Panc1 (cell line): ENCODE measurements at regions not wholly inside any gene's neighbourhood (a gene's known extent, or its start where the extent isn't known, plus 50 kb on each side); places are given as distances from the start of the nearest gene placed in this dataset.

Source experiments
- ATAC-seq: fragments of 200-7000 bp; cut with Tn5 transposase; 2 replicates; pipeline ENCODE4 v1.9.1; 2020; ENCODE audit warnings: mild to moderate bottlenecking, moderate library complexity
- BruUV-seq: library from RNA; stranded (reverse); fragments of 400-500 nt; replicated peaks from 2 replicates; lab custom pipeline; 2021; lab: Mats Ljungman, UMichigan
- CTCF ChIA-PET: fragments of 300-600 bp; sonication (Branson Sonifier 250); formaldehyde crosslinking; loops from one replicate; lab custom pipeline; 2022; ENCODE audit warnings: antibody characterized with exemption; lab: Charles Lee
- POLR2A ChIA-PET: fragments of 300-600 bp; sonication (Branson Sonifier 250); formaldehyde crosslinking; loops from one replicate; lab custom pipeline; 2022; ENCODE audit warnings: antibody characterized with exemption; lab: Charles Lee
- DNase-seq: peaks from one replicate; pipeline ENCODE4 v3.0.0-alpha.2; 2010; ENCODE audit warnings: low read depth, low spot score
- H3K27ac ChIP-seq: 2 replicates; pipeline ENCODE4 v1.5.1; 2011; ENCODE audit warnings: mild to moderate bottlenecking, low read length, inconsistent platforms
- H3K27me3 ChIP-seq: fragments of 200-500 bp; sonication (Bioruptor generic); 2 replicates; pipeline ENCODE4 v1.6.0; 2014; ENCODE audit warnings: low read length, inconsistent platforms; ENCODE audit not compliant: control insufficient read depth, insufficient read depth
- H3K36me3 ChIP-seq: fragments of 200-500 bp; sonication (Bioruptor generic); 2 replicates; pipeline ENCODE4 v1.5.1; 2014; ENCODE audit warnings: inconsistent platforms, mild to moderate bottlenecking, low read length, moderate library complexity; ENCODE audit not compliant: control insufficient read depth, insufficient read depth
- H3K4me1 ChIP-seq: 2 replicates; pipeline ENCODE4 v1.5.1; 2011; ENCODE audit warnings: inconsistent platforms, mild to moderate bottlenecking, low read length, moderate library complexity; ENCODE audit not compliant: control insufficient read depth, insufficient read depth
- H3K4me3 ChIP-seq, 2 experiments: 2 replicates each; pipeline ENCODE4 v1.5.1; 2011 to 2012; ENCODE audit warnings: low read depth in 2 of 2, low read length in 2 of 2, mild to moderate bottlenecking in 2 of 2, inconsistent platforms in 1 of 2, moderate library complexity in 1 of 2
- H3K9me3 ChIP-seq: fragments of 200-500 bp; sonication (Bioruptor generic); 2 replicates; pipeline ENCODE4 v1.5.1; 2014; ENCODE audit warnings: low read depth, mild to moderate bottlenecking, inconsistent platforms, low read length, moderate library complexity; ENCODE audit not compliant: control insufficient read depth, insufficient read depth
- CTCF ChIP-seq: fragments of 450-650 bp; IDR thresholded peaks from 2 replicates; pipeline ENCODE4 v1.5.1; 2017; ENCODE audit warnings: mild to moderate bottlenecking
- POLR2AphosphoS5 ChIP-seq: IDR thresholded peaks from 2 replicates; pipeline ENCODE4 v1.6.1; 2012; ENCODE audit warnings: mild to moderate bottlenecking, low read depth, low read length, moderate library complexity
- REST ChIP-seq, 2 experiments: IDR thresholded peaks; 2 replicates each; pipeline ENCODE4 v1.6.1; 2011 to 2012; ENCODE audit warnings: low read depth in 2 of 2, control low read depth in 1 of 2, low read length in 1 of 2, mild to moderate bottlenecking in 1 of 2, moderate library complexity in 1 of 2; ENCODE audit not compliant: insufficient read depth in 1 of 2
- SIN3A ChIP-seq: IDR thresholded peaks from 2 replicates; pipeline ENCODE4 v1.6.1; 2012; ENCODE audit warnings: low read depth, mild to moderate bottlenecking, low read length, moderate library complexity, borderline replicate concordance; ENCODE audit not compliant: insufficient read depth
- TCF7L2 ChIP-seq: IDR thresholded peaks from 2 replicates; pipeline ENCODE4 v1.6.1; 2011; ENCODE audit warnings: mild to moderate bottlenecking, low read depth, low read length, inconsistent platforms
- in situ Hi-C: cut with HindIII; loops from 2 replicates; pipeline ENCODE4 v1.10.0; 2016; ENCODE audit warnings: low sequenced_read_pairs, low pct_unique_long_range_greater_than_20kb
- intact Hi-C: fragments of 100-400 bp; cut with micrococcal nuclease; formaldehyde crosslinking; loops from one replicate; pipeline ENCODE4 v1.10.0; 2022; ENCODE audit not compliant: unreplicated experiment

GRCh38 chr3:99313485-99313884, 324.9 kb upstream of the COL8A1 start:
- no TSS peak for BruUV-seq
- intact Hi-C loops: no loop called here
- CTCF ChIA-PET: no interaction called here
- no peak for ATAC-seq
- Histone ChIP-seq H3K4me3 (no peak overlapping the region), H3K27me3 (no peaks in the 10 kb centered on the region), H3K27ac (no peak overlapping the region), H3K9me3 (no peaks in the 10 kb centered on the region), H3K36me3 (no peaks in the 10 kb centered on the region), H3K4me1 (no peaks in the 10 kb centered on the region)
- POLR2A ChIA-PET: no interaction called here
- DNase-seq: no peak
- in situ Hi-C loops: no loop called here
- TF ChIP-seq CTCF: no peak
- TF ChIP-seq REST (IDR thresholded peaks at IDR 0.05; ENCODE audit: insufficient read depth in 1 of 2, low read depth in 2 of 2, low read length in 1 of 2): no peak
- TF ChIP-seq SIN3A: no peak

GRCh38 chr3:99298661-99299060, 339.7 kb upstream of the COL8A1 start:
- intact Hi-C loops: no loop called here
- in situ Hi-C loops: no loop called here
- TF ChIP-seq REST (IDR thresholded peaks at IDR 0.05; ENCODE audit: insufficient read depth in 1 of 2, low read depth in 2 of 2, low read length in 1 of 2) (no peak), TCF7L2 (no peak), POLR2AphosphoS5 (no peak), SIN3A (no peak), CTCF (no peak)
- Histone ChIP-seq H3K4me1 (no peaks in the 10 kb centered on the region), H3K4me3 (no peak overlapping the region), H3K9me3 (no peaks in the 10 kb centered on the region; the same call in 1 of the 2 replicates), H3K36me3 (no peaks in the 10 kb centered on the region), H3K27me3 (no peaks in the 10 kb centered on the region), H3K27ac (no peak overlapping the region)
- ATAC-seq: no peak
- POLR2A ChIA-PET: no interaction called here
- BruUV-seq: no TSS peak
- CTCF ChIA-PET: no interaction called here
- no peak for DNase-seq
